Fibroblast of lung (primary cell): ENCODE measurements at regions not wholly inside any gene's neighbourhood (a gene's known extent, or its start where the extent isn't known, plus 50 kb on each side); places are given as distances from the start of the nearest gene placed in this dataset.
"Not testable (repeated sequence)": the region's sequence is repeated elsewhere in the genome, so short reads cannot be mapped to it uniquely, and the experiment has no call there.

Source experiments
- DNase-seq, 2 donors: peaks; one replicate each; pipeline versions ENCODE4 v3.0.0 to v3.0.0-alpha.2; 2010; ENCODE audit warnings: low read depth in 2 of 2
- H2AFZ ChIP-seq: 2 replicates; pipeline ENCODE4 v1.5.1; 2012; ENCODE audit warnings: low read length, control low read depth, inconsistent platforms
- H3K27ac ChIP-seq: 2 replicates; pipeline ENCODE4 v1.5.1; 2011; ENCODE audit warnings: low read length, control low read depth; ENCODE audit not compliant: insufficient read depth
- H3K27me3 ChIP-seq: 2 replicates; pipeline ENCODE4 v1.5.1; 2011; ENCODE audit warnings: mild to moderate bottlenecking, low read length; ENCODE audit not compliant: control insufficient read depth, insufficient read depth
- H3K36me3 ChIP-seq: 2 replicates; pipeline ENCODE4 v1.5.1; 2011; ENCODE audit warnings: low read length; ENCODE audit not compliant: control insufficient read depth, insufficient read depth
- H3K4me1 ChIP-seq: 2 replicates; pipeline ENCODE4 v1.5.1; 2011; ENCODE audit warnings: low read length; ENCODE audit not compliant: control insufficient read depth, insufficient read depth; ENCODE audit errors: extremely low read depth
- H3K4me2 ChIP-seq: 2 replicates; pipeline ENCODE4 v1.5.1; 2011; ENCODE audit warnings: low read length, control low read depth; ENCODE audit not compliant: insufficient read depth; ENCODE audit errors: extremely low read depth
- H3K4me3 ChIP-seq, 4 experiments: fragments of 200-600 bp in 1 of 4; sonication (generic) in 1 of 4; replicated peaks in 1 of 4; 2 replicates each; pipeline ENCODE4 v1.5.1; 2011 to 2016; ENCODE audit warnings: low read length in 4 of 4, low read depth in 3 of 4, mild to moderate bottlenecking in 3 of 4, control low read depth in 2 of 4, inconsistent platforms in 1 of 4, mixed read lengths in 1 of 4; ENCODE audit not compliant: insufficient read depth in 1 of 4; ENCODE audit errors: control extremely low read depth in 1 of 4
- H3K79me2 ChIP-seq: 2 replicates; pipeline ENCODE4 v1.5.1; 2012; ENCODE audit warnings: mild to moderate bottlenecking, low read length, inconsistent platforms; ENCODE audit not compliant: control insufficient read depth, insufficient read depth
- H3K9ac ChIP-seq: 2 replicates; pipeline ENCODE4 v1.5.1; 2011; ENCODE audit warnings: mild to moderate bottlenecking, low read length, control low read depth; ENCODE audit not compliant: insufficient read depth
- H3K9me3 ChIP-seq: 2 replicates; pipeline ENCODE4 v1.5.1; 2012; ENCODE audit warnings: low read depth, low read length; ENCODE audit not compliant: control insufficient read depth, insufficient read depth
- H4K20me1 ChIP-seq: 2 replicates; pipeline ENCODE4 v1.5.1; 2011; ENCODE audit warnings: low read length; ENCODE audit not compliant: control insufficient read depth, insufficient read depth; ENCODE audit errors: extremely low read depth
- EZH2 ChIP-seq: IDR thresholded peaks from 2 replicates; pipeline ENCODE4 v1.5.1; 2012; ENCODE audit warnings: low read length, control low read depth, mild to moderate bottlenecking; ENCODE audit errors: missing control alignments
- TF ChIP-seq, protein P1 (sequence below), 2 donors: IDR thresholded peaks in 1 of 2; conservative IDR thresholded peaks in 1 of 2; 1 replicate in 1 of 2; 2 replicates in 1 of 2; pipeline ENCODE4 v1.5.1; 2011 to 2012; ENCODE audit warnings: low read length in 2 of 2, control low read depth in 1 of 2, inconsistent platforms in 1 of 2, low read depth in 1 of 2, mild to moderate bottlenecking in 1 of 2

DNA sequence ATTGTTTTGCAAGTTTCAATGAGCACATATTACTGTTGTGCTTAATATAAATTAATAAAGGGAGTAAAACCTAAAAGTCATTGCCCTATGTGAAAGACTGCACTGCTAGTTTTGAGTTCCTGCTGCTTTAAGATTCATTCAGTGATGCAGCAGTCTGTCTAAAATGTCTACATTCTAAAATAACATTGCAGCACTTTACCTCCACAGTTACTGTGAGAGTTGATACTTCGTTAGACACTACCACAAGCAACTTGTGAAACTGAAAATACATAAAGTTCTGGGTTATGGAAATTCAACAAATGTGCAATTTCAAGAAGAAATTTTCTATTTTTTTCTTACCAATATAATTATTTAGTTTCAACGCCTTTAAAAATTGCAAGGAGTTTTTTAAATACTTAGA, 1175.2 kb upstream of the DIAPH2 start:
- Histone ChIP-seq H3K79me2 (no peaks in the 10 kb centered on the region), H4K20me1 (no peaks in the 10 kb centered on the region), H3K9ac (no peak overlapping the region), H3K4me1 (no peaks in the 10 kb centered on the region), H3K4me3 (no peak overlapping the region), H3K9me3 (no peaks in the 10 kb centered on the region), H3K4me2 (no peak overlapping the region), H3K36me3 (no peaks in the 10 kb centered on the region), H2AFZ (no peak overlapping the region), H3K27ac (no peak overlapping the region), H3K27me3 (no peaks in the 10 kb centered on the region)
- DNase-seq, result no peak
- no peak for TF ChIP-seq EZH2
- TF ChIP-seq, protein P1, sequence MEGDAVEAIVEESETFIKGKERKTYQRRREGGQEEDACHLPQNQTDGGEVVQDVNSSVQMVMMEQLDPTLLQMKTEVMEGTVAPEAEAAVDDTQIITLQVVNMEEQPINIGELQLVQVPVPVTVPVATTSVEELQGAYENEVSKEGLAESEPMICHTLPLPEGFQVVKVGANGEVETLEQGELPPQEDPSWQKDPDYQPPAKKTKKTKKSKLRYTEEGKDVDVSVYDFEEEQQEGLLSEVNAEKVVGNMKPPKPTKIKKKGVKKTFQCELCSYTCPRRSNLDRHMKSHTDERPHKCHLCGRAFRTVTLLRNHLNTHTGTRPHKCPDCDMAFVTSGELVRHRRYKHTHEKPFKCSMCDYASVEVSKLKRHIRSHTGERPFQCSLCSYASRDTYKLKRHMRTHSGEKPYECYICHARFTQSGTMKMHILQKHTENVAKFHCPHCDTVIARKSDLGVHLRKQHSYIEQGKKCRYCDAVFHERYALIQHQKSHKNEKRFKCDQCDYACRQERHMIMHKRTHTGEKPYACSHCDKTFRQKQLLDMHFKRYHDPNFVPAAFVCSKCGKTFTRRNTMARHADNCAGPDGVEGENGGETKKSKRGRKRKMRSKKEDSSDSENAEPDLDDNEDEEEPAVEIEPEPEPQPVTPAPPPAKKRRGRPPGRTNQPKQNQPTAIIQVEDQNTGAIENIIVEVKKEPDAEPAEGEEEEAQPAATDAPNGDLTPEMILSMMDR (conservative IDR thresholded peaks at IDR 0.05 in 1 of 2, IDR thresholded peaks at IDR 0.05 in 1 of 2; ENCODE audit: low read depth in 1 of 2, low read length in 2 of 2), result no peak

DNA sequence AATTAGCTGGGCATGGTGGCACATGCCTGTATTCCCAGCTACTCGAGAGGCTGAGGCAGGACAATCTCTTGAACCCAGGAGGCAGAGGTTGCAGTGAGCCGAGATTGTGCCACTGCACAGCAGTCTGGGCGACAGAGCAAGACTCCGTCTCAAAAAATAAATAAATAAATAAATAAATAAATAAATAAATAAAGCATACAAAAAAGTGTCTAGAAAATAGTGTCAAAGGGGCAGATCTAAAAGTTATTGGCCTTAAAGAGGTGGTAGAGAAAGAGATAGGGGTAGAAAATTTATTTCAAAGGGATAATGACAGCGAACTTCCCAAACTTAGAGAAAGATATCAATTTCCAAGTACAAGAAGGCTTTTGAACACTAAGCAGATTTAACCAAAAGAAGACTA, 1160.6 kb upstream of the DIAPH2 start:
- not testable (repeated sequence) for H3K4me2 ChIP-seq, H3K79me2 ChIP-seq, H4K20me1 ChIP-seq, H2AFZ ChIP-seq, H3K4me1 ChIP-seq, H3K9me3 ChIP-seq, H3K27me3 ChIP-seq, DNase-seq, H3K9ac ChIP-seq, H3K36me3 ChIP-seq, H3K27ac ChIP-seq, H3K4me3 ChIP-seq

DNA sequence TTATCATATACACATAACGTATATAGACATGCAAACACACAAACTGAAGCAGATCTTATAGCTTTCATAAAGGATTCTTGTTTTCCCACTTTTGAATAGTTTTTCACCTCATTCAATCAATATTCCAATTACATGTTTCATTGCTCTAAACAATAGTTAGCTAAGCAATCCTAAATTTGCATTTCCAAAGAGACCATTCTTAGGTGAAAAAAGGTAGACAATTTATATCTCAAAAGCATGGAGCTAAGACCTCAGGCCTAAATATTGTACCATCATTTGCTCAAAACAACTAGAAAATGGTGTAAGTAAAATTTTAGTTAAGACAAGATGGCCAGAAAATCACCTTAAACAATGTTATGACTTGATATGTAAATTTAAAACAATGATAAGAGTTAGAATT, 1148.5 kb upstream of the DIAPH2 start:
- Histone ChIP-seq H2AFZ (no peak overlapping the region), H3K36me3 (no peaks in the 10 kb centered on the region), H3K9me3 (no peaks in the 10 kb centered on the region), H3K4me1 (no peaks in the 10 kb centered on the region), H3K79me2 (no peaks in the 10 kb centered on the region), H3K4me2 (no peak overlapping the region), H3K9ac (no peak overlapping the region), H3K27ac (no peak overlapping the region), H3K4me3 (no peak overlapping the region), H3K27me3 (no peaks in the 10 kb centered on the region), H4K20me1 (no peaks in the 10 kb centered on the region)
- TF ChIP-seq EZH2, result no peak
- TF ChIP-seq, protein P1 (conservative IDR thresholded peaks at IDR 0.05 in 1 of 2, IDR thresholded peaks at IDR 0.05 in 1 of 2; ENCODE audit: low read depth in 1 of 2, low read length in 2 of 2), result no peak
- no peak for DNase-seq

DNA sequence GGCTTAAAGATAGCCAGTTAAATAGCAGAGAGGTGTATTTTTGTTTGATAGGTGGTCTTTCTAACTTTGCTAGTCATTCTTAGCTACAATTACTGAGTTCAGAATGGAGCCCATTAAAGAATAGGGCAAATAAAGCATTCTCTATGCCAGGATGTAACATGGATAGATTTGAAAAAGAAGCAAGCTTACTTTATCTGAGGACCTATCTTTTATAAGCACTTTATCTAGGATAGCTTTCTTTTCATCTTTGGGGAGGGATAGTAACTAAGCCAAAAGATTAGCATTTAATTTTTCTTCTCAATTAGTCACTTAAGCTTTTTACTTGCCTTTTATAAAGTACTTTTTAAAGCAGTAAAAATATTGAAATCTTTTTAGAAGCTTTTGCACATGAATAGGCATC, 1148.0 kb upstream of the DIAPH2 start:
- DNase-seq, result no peak
- TF ChIP-seq, protein P1 (conservative IDR thresholded peaks at IDR 0.05 in 1 of 2, IDR thresholded peaks at IDR 0.05 in 1 of 2; ENCODE audit: low read depth in 1 of 2, low read length in 2 of 2), result no peak
- TF ChIP-seq EZH2, result no peak
- Histone ChIP-seq H3K27ac (no peak overlapping the region), H3K4me3 (no peak overlapping the region), H3K9me3 (no peaks in the 10 kb centered on the region), H4K20me1 (no peaks in the 10 kb centered on the region), H3K36me3 (no peaks in the 10 kb centered on the region), H3K4me2 (no peak overlapping the region), H3K79me2 (no peaks in the 10 kb centered on the region), H3K9ac (no peak overlapping the region), H3K27me3 (no peaks in the 10 kb centered on the region), H3K4me1 (no peaks in the 10 kb centered on the region), H2AFZ (no peak overlapping the region)
